K562 (cell line): ENCODE measurements at regions not wholly inside any gene's neighbourhood (a gene's known extent, or its start where the extent isn't known, plus 50 kb on each side); places are given as distances from the start of the nearest gene placed in this dataset.

ENCODE experiments used
- ATAC-seq: fragments of 200-7000 bp; cut with Tn5 transposase; 3 replicates; pipeline ENCODE4 v1.9.1; 2020; ENCODE audit warnings: moderate library complexity
- BruUV-seq: library from RNA; stranded (reverse); fragments of 400-500 nt; replicated peaks from 2 replicates; lab custom pipeline; 2021; lab: Mats Ljungman, UMichigan
- CTCF ChIA-PET: fragments of 300-600 bp; formaldehyde crosslinking; extraction: SDS; loops from one replicate; lab custom pipeline; 2021; ENCODE audit warnings: low intra/inter-chr PET ratio; lab: Yijun Ruan, JAX
- POLR2A ChIA-PET: fragments of 300-600, 350-650 bp; sonication (Branson Sonifier 250); formaldehyde crosslinking; extraction: SDS; loops from one replicate; lab custom pipeline; 2021; ENCODE audit warnings: antibody characterized with exemption, inconsistent platforms; lab: Yijun Ruan, JAX
- DNase-seq, 4 experiments: peaks; one replicate each; pipeline versions ENCODE4 v3.0.0 to v3.0.0-alpha.2; 2011 to 2018; ENCODE audit warnings: low spot score in 3 of 4, mixed read lengths in 3 of 4; ENCODE audit errors: extremely low read depth in 1 of 4
- FAIRE-seq: peaks from 2 replicates; lab custom pipeline; 2011; peaks lifted over from hg19 to GRCh38; lab: Jason Lieb, UNC
- H2AFZ ChIP-seq: 2 replicates; pipeline ENCODE4 v1.6.0; 2011; ENCODE audit warnings: low read depth, low read length, control low read depth, inconsistent platforms
- H3K27ac ChIP-seq: fragments of 200-600 bp; 3 replicates; pipeline ENCODE4 v1.8.0; 2011; ENCODE audit warnings: low read depth, mild to moderate bottlenecking, control low read depth, inconsistent platforms, low read length, moderate library complexity, mixed read lengths; ENCODE audit errors: extremely low read depth
- H3K27me3 ChIP-seq, 2 experiments: fragments of 300-600 bp in 1 of 2; 2 replicates in 1 of 2; 3 replicates in 1 of 2; pipeline versions ENCODE4 v1.6.0 to v1.8.0; 2011; ENCODE audit warnings: inconsistent platforms in 2 of 2, low read length in 2 of 2, mild to moderate bottlenecking in 1 of 2, mixed read lengths in 1 of 2, moderate library complexity in 1 of 2; ENCODE audit not compliant: control insufficient read depth in 2 of 2, insufficient read depth in 2 of 2
- H3K36me3 ChIP-seq: fragments of 300-600 bp; 3 replicates; pipeline ENCODE4 v1.8.0; 2011; ENCODE audit warnings: mild to moderate bottlenecking, low read length, inconsistent platforms; ENCODE audit not compliant: control insufficient read depth, insufficient read depth
- H3K4me1 ChIP-seq, 2 experiments: fragments of 200-600 bp in 1 of 2; replicated peaks in 1 of 2; 2 replicates in 1 of 2; 3 replicates in 1 of 2; pipeline versions ENCODE4 v1.5.1 to v1.8.0; 2011; ENCODE audit warnings: inconsistent platforms in 2 of 2, low read length in 2 of 2, mild to moderate bottlenecking in 1 of 2, mixed read lengths in 1 of 2, moderate library complexity in 1 of 2; ENCODE audit not compliant: control insufficient read depth in 2 of 2, insufficient read depth in 2 of 2
- H3K4me2 ChIP-seq: 2 replicates; pipeline ENCODE4 v1.6.1; 2011; ENCODE audit warnings: low read length, control low read depth, inconsistent platforms, mixed read lengths; ENCODE audit not compliant: insufficient read depth
- H3K4me3 ChIP-seq: fragments of 200-600 bp; sonication (generic), shearing (Covaris generic); 2 replicates; pipeline ENCODE4 v1.5.1; 2016; ENCODE audit warnings: control low read depth, inconsistent platforms
- H3K79me2 ChIP-seq: fragments of 200-600 bp; 3 replicates; pipeline ENCODE4 v1.8.0; 2011; ENCODE audit warnings: low read length, inconsistent platforms; ENCODE audit not compliant: control insufficient read depth, insufficient read depth
- H3K9ac ChIP-seq, 2 experiments: 2 replicates each; pipeline versions ENCODE4 v1.6.0 to v1.6.1; 2011; ENCODE audit warnings: low read depth in 2 of 2, low read length in 2 of 2, control low read depth in 1 of 2, inconsistent platforms in 1 of 2, mild to moderate bottlenecking in 1 of 2, mixed read lengths in 1 of 2; ENCODE audit not compliant: insufficient read depth in 1 of 2
- H3K9me1 ChIP-seq: one replicate; pipeline ENCODE4 v1.6.0; 2011; ENCODE audit warnings: inconsistent platforms, mild to moderate bottlenecking, low read length, moderate library complexity; ENCODE audit not compliant: control insufficient read depth, insufficient read depth
- H3K9me3 ChIP-seq: replicated peaks from 2 replicates; pipeline ENCODE4 v1.5.1; 2011; ENCODE audit warnings: low read depth, low read length, inconsistent platforms; ENCODE audit not compliant: control insufficient read depth, insufficient read depth
- H4K20me1 ChIP-seq: replicated peaks from 2 replicates; pipeline ENCODE4 v1.6.1; 2011; ENCODE audit warnings: low read length, inconsistent platforms, mixed read lengths; ENCODE audit not compliant: control insufficient read depth, insufficient read depth
- CBFB ChIP-seq: sonication (generic); formaldehyde crosslinking; IDR thresholded peaks from 2 replicates; pipeline ENCODE4 v1.4.0; 2020; ENCODE audit warnings: mild to moderate bottlenecking, missing genetic modification reagents
- NCOA1 ChIP-seq: fragments of 450-650 bp; IDR thresholded peaks from 2 replicates; pipeline ENCODE4 v1.6.1; 2016; ENCODE audit warnings: low read depth
- NCOA2 ChIP-seq, 2 experiments: fragments of 450-650 bp; IDR thresholded peaks; 2 replicates each; pipeline ENCODE4 v1.6.1; 2018; ENCODE audit warnings: mild to moderate bottlenecking in 2 of 2, moderate library complexity in 1 of 2; ENCODE audit not compliant: partially characterized antibody in 2 of 2
- PHF20 ChIP-seq: fragments of 450-650 bp; IDR thresholded peaks from 2 replicates; pipeline ENCODE4 v1.6.1; 2018; ENCODE audit not compliant: partially characterized antibody
- PTBP1 ChIP-seq: fragments of 200-400 bp; formaldehyde crosslinking; IDR thresholded peaks from 2 replicates; pipeline ENCODE4 v1.6.1; 2017; ENCODE audit warnings: low read depth, low read length
- RBBP5 ChIP-seq: fragments of 200-600 bp; sonication (generic); IDR thresholded peaks from 2 replicates; pipeline ENCODE4 v1.6.1; 2012; ENCODE audit warnings: borderline replicate concordance, mild to moderate bottlenecking, low read length, control low read depth, inconsistent platforms; ENCODE audit not compliant: insufficient read depth, poor library complexity, severe bottlenecking
- REST ChIP-seq, 2 experiments: fragments of 450-650 bp; formaldehyde crosslinking in 1 of 2; IDR thresholded peaks; 2 replicates each; pipeline versions ENCODE4 v1.4.0 to v1.6.1; 2014 to 2020; ENCODE audit warnings: mild to moderate bottlenecking in 2 of 2, borderline replicate concordance in 1 of 2, low read depth in 1 of 2
- WHSC1 ChIP-seq: IDR thresholded peaks from one replicate; pipeline ENCODE4 v1.6.1; 2012; ENCODE audit warnings: low read length, control low read depth, inconsistent platforms
- ZBTB17 ChIP-seq: fragments of 450-650 bp; formaldehyde crosslinking; IDR thresholded peaks from 2 replicates; pipeline ENCODE4 v1.4.0; 2020; ENCODE audit warnings: mild to moderate bottlenecking
- ZC3H4 ChIP-seq: sonication (generic); formaldehyde crosslinking; IDR thresholded peaks from 2 replicates; pipeline ENCODE4 v1.9.0; 2021; ENCODE audit warnings: missing genetic modification reagents, borderline replicate concordance
- ZNF197 ChIP-seq: fragments of 200-800 bp; sonication (Bioruptor generic); IDR thresholded peaks from 2 replicates; pipeline ENCODE4 v1.6.1; 2016; ENCODE audit warnings: low read depth, missing genetic modification characterization, missing compliant biosample characterization
- ZNF449 ChIP-seq: fragments of 250-450 bp; sonication (Bioruptor Pico); IDR thresholded peaks from 2 replicates; pipeline ENCODE4 v1.8.0; 2022; ENCODE audit warnings: moderate library complexity, mild to moderate bottlenecking, inconsistent platforms
- ZNF785 ChIP-seq: fragments of 250-450 bp; sonication (Bioruptor Pico); IDR thresholded peaks from 2 replicates; pipeline ENCODE4 v1.4.0; 2020; ENCODE audit warnings: mild to moderate bottlenecking
- WGBS: fragments of 100-300 bp; shearing (Covaris generic); methylation state at CpG from one replicate; pipeline ENCODE4 v1.1.6; 2016; ENCODE audit warnings: low coverage, mixed read lengths; ENCODE audit not compliant: insufficient coverage; ENCODE audit errors: missing lambda C conversion rate; 5-methylcytosine and 5-hydroxymethylcytosine counted together
- in situ Hi-C: fragments of 300-500 bp; cut with MboI; formaldehyde crosslinking; loops from 4 replicates; pipeline ENCODE4 v1.15.0; 2018; ENCODE audit warnings: inconsistent platforms, mixed read lengths
- intact Hi-C: fragments of 100-400 bp; cut with micrococcal nuclease; formaldehyde crosslinking; loops from 2 replicates; pipeline ENCODE4 v1.14.2; 2022

GRCh38 chr4:30256116-30256832, 463.9 kb upstream of the PCDH7 start:
- in situ Hi-C loops, result no loop called here
- BruUV-seq, result no TSS peak
- POLR2A ChIA-PET, result no interaction called here
- Histone ChIP-seq H3K4me2 (no peak overlapping the region), H3K9ac (no peak overlapping the region), H3K9me1 (no peaks in the 10 kb centered on the region)
- DNase-seq, result no peak
- TF ChIP-seq PHF20 (no peak), NCOA2 (IDR thresholded peaks at IDR 0.05; ENCODE audit: partially characterized antibody in 2 of 2) (no peak), ZNF197 (CRISPR knock-in tag) (no peak), PTBP1 (no peak), NCOA1 (no peak), ZC3H4 (CRISPR knock-in tag) (no peak), RBBP5 (no peak), ZNF785 (CRISPR knock-in tag) (no peak), CBFB (no peak), ZNF449 (CRISPR knock-in tag) (no peak), REST (IDR thresholded peaks at IDR 0.05; ENCODE audit: borderline replicate concordance) (no peak), REST (CRISPR knock-in tag; IDR thresholded peaks at IDR 0.05; ENCODE audit: low read depth) (no peak), ZBTB17 (no peak), WHSC1 (no peak)
- TF ChIP-seq, all 486 proteins: peak for 0
- Histone ChIP-seq H2AFZ (no peak overlapping the region), H3K27ac (no peak overlapping the region), H4K20me1 (no peaks in the 10 kb centered on the region), H3K4me1 (no peaks in the 10 kb centered on the region), H3K27me3 (no peaks in the 10 kb centered on the region), H3K79me2 (no peaks in the 10 kb centered on the region), H3K9me3 (no peaks in the 10 kb centered on the region), H3K36me3 (no peaks in the 10 kb centered on the region), H3K4me3 (no peak overlapping the region)
- ATAC-seq (no peak), FAIRE-seq (no peak)
- intact Hi-C loops, result no loop called here
- 0% methylated on average over 3 of the region's 3 CpGs for WGBS
- CTCF ChIA-PET, result no interaction called here
